ENCODE measurements at regions not wholly inside any gene's neighbourhood (a gene's known extent, or its start where the extent isn't known, plus 50 kb on each side); places are given as distances from the start of the nearest gene placed in this dataset.

DNA sequence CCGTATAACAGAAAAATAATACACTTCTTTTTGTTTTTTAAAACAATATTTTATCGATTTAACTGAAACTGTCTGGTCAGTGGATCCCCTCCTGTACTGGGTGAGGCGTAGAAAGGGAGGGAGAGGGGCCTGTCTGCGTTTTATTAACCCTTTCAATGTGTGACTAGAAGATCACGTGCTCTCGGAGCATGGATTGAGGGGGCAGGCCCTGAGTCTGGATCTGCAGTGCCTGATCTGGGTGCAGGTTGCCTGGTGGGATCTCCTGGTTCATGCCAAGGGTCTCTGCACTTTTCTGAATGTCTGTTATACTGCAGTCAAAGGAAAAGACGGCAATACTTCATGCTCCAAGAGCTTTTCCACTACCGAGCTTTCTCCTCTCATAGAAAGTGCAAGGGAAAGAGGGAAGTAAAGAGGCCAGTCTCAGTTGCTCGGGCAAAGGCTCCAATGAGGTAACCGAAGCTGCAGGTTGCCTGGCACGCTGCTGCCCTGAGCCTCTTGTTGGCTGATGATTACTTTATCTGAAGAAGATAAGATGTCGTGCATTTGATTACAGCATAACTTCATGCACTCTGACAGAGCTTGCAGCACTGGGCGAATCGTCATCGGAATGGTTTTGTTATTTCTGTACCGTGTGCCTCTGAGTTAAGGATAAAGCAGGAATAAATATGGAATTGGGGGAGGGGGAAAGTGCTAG is 167.5 kb upstream of the PMEPA1 start:
- FAIRE-seq: no peak
- no peaks in the 10 kb centered on the region for H3K9me3 ChIP-seq
- no peak overlapping the region for H3K4me2 ChIP-seq
- POLR2A ChIA-PET: no interaction called here
- peaks cover 5% of the 10 kb centered on the region; the same call in 2 of the 3 replicates for H3K4me1 ChIP-seq
- no peak overlapping the region for H3K4me3 ChIP-seq
- 77% methylated on average over 16 of the region's 16 CpGs for WGBS (ENCODE audit: missing lambda C conversion rate)
- H3K27ac ChIP-seq: peak overlapping the region in 1 of 2 experiments; percentile 33; a peak in 1 of 6 replicates
- CTCF ChIA-PET: no interaction called here
- no peak for DNase-seq (ENCODE audit: low read depth in 1 of 2, low spot score in 1 of 2)
- ATAC-seq: no peak
- TF ChIP-seq, protein P1, sequence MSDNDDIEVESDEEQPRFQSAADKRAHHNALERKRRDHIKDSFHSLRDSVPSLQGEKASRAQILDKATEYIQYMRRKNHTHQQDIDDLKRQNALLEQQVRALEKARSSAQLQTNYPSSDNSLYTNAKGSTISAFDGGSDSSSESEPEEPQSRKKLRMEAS (IDR thresholded peaks at IDR 0.05): no peak
- TF ChIP-seq, protein P2, sequence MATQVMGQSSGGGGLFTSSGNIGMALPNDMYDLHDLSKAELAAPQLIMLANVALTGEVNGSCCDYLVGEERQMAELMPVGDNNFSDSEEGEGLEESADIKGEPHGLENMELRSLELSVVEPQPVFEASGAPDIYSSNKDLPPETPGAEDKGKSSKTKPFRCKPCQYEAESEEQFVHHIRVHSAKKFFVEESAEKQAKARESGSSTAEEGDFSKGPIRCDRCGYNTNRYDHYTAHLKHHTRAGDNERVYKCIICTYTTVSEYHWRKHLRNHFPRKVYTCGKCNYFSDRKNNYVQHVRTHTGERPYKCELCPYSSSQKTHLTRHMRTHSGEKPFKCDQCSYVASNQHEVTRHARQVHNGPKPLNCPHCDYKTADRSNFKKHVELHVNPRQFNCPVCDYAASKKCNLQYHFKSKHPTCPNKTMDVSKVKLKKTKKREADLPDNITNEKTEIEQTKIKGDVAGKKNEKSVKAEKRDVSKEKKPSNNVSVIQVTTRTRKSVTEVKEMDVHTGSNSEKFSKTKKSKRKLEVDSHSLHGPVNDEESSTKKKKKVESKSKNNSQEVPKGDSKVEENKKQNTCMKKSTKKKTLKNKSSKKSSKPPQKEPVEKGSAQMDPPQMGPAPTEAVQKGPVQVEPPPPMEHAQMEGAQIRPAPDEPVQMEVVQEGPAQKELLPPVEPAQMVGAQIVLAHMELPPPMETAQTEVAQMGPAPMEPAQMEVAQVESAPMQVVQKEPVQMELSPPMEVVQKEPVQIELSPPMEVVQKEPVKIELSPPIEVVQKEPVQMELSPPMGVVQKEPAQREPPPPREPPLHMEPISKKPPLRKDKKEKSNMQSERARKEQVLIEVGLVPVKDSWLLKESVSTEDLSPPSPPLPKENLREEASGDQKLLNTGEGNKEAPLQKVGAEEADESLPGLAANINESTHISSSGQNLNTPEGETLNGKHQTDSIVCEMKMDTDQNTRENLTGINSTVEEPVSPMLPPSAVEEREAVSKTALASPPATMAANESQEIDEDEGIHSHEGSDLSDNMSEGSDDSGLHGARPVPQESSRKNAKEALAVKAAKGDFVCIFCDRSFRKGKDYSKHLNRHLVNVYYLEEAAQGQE (IDR thresholded peaks at IDR 0.05): no peak
- TF ChIP-seq JUN (IDR thresholded peaks at IDR 0.05): no peak
- TF ChIP-seq FOXS1 (CRISPR knock-in tag; IDR thresholded peaks at IDR 0.05): no peak
- TF ChIP-seq, protein P3, sequence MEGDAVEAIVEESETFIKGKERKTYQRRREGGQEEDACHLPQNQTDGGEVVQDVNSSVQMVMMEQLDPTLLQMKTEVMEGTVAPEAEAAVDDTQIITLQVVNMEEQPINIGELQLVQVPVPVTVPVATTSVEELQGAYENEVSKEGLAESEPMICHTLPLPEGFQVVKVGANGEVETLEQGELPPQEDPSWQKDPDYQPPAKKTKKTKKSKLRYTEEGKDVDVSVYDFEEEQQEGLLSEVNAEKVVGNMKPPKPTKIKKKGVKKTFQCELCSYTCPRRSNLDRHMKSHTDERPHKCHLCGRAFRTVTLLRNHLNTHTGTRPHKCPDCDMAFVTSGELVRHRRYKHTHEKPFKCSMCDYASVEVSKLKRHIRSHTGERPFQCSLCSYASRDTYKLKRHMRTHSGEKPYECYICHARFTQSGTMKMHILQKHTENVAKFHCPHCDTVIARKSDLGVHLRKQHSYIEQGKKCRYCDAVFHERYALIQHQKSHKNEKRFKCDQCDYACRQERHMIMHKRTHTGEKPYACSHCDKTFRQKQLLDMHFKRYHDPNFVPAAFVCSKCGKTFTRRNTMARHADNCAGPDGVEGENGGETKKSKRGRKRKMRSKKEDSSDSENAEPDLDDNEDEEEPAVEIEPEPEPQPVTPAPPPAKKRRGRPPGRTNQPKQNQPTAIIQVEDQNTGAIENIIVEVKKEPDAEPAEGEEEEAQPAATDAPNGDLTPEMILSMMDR (IDR thresholded peaks at IDR 0.05): no peak
- TF ChIP-seq SMC3 (IDR thresholded peaks at IDR 0.05): no peak
- TF ChIP-seq HDAC2 (IDR thresholded peaks at IDR 0.05): no peak
- TF ChIP-seq CEBPB (IDR thresholded peaks at IDR 0.05): no peak
- no peak for TF ChIP-seq RCOR1 (IDR thresholded peaks at IDR 0.05; ENCODE audit: low read depth, low read length)
- TF ChIP-seq HOXB13 (CRISPR knock-in tag; IDR thresholded peaks at IDR 0.05; ENCODE audit: low read depth): no peak
- TF ChIP-seq FOSL2 (IDR thresholded peaks at IDR 0.05): no peak
- no peak for TF ChIP-seq FOSL2 (CRISPR knock-in tag; IDR thresholded peaks at IDR 0.05)
- no peak for TF ChIP-seq FOSB (CRISPR knock-in tag; IDR thresholded peaks at IDR 0.05)
- TF ChIP-seq JUNB (IDR thresholded peaks at IDR 0.05): no peak
- TF ChIP-seq, protein P4, sequence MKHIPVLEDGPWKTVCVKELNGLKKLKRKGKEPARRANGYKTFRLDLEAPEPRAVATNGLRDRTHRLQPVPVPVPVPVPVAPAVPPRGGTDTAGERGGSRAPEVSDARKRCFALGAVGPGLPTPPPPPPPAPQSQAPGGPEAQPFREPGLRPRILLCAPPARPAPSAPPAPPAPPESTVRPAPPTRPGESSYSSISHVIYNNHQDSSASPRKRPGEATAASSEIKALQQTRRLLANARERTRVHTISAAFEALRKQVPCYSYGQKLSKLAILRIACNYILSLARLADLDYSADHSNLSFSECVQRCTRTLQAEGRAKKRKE (CRISPR knock-in tag; IDR thresholded peaks at IDR 0.05; ENCODE audit: low read depth): no peak
- TF ChIP-seq ESRRA (IDR thresholded peaks at IDR 0.05; ENCODE audit: borderline replicate concordance, low read length): no peak

DNA sequence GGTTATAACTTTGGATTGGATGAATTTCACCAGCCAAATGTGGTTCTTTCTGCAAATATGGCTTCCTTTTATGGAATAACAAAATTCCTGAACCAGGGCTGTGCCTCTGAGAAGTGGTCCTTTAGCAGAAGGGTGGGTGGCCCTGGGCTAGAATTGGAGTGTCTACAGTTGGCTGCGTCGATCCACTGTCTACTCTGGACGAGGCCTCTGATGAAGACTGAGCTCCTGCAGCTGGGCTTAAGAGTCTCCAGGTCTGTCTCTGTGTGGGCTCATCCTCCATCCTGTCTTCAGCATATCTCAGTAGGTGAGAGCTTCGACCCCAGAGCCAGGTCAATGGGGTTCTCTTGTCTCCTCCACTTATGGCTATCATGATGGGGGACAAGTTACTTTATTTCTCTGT is 166.3 kb upstream of the PMEPA1 start:
- Histone ChIP-seq H3K4me2 (no peak overlapping the region), H3K4me1 (no peaks in the 10 kb centered on the region), H3K27ac (no peak overlapping the region), H3K9me3 (no peaks in the 10 kb centered on the region), H3K4me3 (no peak overlapping the region)
- POLR2A ChIA-PET: no interaction called here
- CTCF ChIA-PET: no interaction called here
- no peak for ATAC-seq
- TF ChIP-seq HOXA7 (CRISPR knock-in tag; IDR thresholded peaks at IDR 0.05) (no peak), MAFK (IDR thresholded peaks at IDR 0.05; ENCODE audit: partially characterized antibody) (no peak), EHMT2 (IDR thresholded peaks at IDR 0.05; ENCODE audit: low read depth) (no peak), ZC3H11A (IDR thresholded peaks at IDR 0.05) (no peak), RFX5 (IDR thresholded peaks at IDR 0.05) (no peak), MAZ (IDR thresholded peaks at IDR 0.05; ENCODE audit: borderline replicate concordance, low read depth, low read length) (no peak), MYC (IDR thresholded peaks at IDR 0.05; ENCODE audit: borderline replicate concordance, low read length) (no peak), GATA3 (IDR thresholded peaks at IDR 0.05; ENCODE audit: borderline replicate concordance) (no peak), KDM5A (IDR thresholded peaks at IDR 0.05) (no peak), KDM1A (IDR thresholded peaks at IDR 0.05; ENCODE audit: low read depth) (no peak), TP53 (CRISPR knock-in tag; IDR thresholded peaks at IDR 0.05) (no peak)
- TF ChIP-seq, protein P5, sequence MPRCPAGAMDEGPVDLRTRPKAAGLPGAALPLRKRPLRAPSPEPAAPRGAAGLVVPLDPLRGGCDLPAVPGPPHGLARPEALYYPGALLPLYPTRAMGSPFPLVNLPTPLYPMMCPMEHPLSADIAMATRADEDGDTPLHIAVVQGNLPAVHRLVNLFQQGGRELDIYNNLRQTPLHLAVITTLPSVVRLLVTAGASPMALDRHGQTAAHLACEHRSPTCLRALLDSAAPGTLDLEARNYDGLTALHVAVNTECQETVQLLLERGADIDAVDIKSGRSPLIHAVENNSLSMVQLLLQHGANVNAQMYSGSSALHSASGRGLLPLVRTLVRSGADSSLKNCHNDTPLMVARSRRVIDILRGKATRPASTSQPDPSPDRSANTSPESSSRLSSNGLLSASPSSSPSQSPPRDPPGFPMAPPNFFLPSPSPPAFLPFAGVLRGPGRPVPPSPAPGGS (IDR thresholded peaks at IDR 0.05): no peak
- TF ChIP-seq, protein P6, sequence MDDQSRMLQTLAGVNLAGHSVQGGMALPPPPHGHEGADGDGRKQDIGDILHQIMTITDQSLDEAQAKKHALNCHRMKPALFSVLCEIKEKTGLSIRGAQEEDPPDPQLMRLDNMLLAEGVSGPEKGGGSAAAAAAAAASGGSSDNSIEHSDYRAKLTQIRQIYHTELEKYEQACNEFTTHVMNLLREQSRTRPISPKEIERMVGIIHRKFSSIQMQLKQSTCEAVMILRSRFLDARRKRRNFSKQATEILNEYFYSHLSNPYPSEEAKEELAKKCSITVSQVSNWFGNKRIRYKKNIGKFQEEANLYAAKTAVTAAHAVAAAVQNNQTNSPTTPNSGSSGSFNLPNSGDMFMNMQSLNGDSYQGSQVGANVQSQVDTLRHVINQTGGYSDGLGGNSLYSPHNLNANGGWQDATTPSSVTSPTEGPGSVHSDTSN (IDR thresholded peaks at IDR 0.05): no peak
- FAIRE-seq: no peak
- DNase-seq (ENCODE audit: low read depth in 1 of 2, low spot score in 1 of 2): no peak
- WGBS (ENCODE audit: missing lambda C conversion rate): 63% methylated on average over 3 of the region's 4 CpGs

Data from A549 (cell line).